ENCODE measurements at regions not wholly inside any gene's neighbourhood (a gene's known extent, or its start where the extent isn't known, plus 50 kb on each side); places are given as distances from the start of the nearest gene placed in this dataset.
"Not testable (repeated sequence)": the region's sequence is repeated elsewhere in the genome, so short reads cannot be mapped to it uniquely, and the experiment has no call there.

DNA sequence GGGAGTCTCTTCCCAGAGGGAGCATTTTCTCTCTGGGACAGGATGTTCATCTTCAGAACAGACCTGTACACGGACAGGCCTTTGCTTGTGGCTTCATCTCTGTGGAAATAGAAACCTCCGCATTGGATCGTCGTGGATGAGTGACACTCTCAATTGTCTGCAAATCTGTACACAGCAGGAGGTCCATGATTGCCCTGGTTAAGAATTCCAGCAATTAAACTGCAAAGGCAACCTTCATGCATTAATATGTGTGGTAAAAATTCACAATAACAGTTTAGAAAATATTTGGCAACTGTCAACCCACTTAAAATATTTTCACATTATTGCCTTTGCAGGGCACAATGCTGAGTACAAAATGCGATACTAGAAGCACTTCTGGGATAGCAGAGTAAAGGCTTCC is 149.8 kb upstream of the SFSWAP start:
- no peak for DNase-seq
- no peaks in the 10 kb centered on the region for H3K4me1 ChIP-seq (ENCODE audit: low read length)
- no peaks in the 10 kb centered on the region for H3K36me3 ChIP-seq (ENCODE audit: insufficient read depth, low read length)
- no peaks in the 10 kb centered on the region for H3K9me3 ChIP-seq (ENCODE audit: low read length)
- H3K4me2 ChIP-seq (ENCODE audit: low read depth, low read length, poor library complexity, severe bottlenecking), result no peak overlapping the region
- no peaks in the 10 kb centered on the region for H3K9me2 ChIP-seq (replicated peaks; ENCODE audit: insufficient read depth, low read length)
- H4K20me1 ChIP-seq (ENCODE audit: insufficient read depth, low read depth, low read length), result no peaks in the 10 kb centered on the region
- no peak overlapping the region for H3K9ac ChIP-seq (ENCODE audit: low read length)
- H3K79me2 ChIP-seq (ENCODE audit: low read length), result no peaks in the 10 kb centered on the region
- no peak overlapping the region for H3K27ac ChIP-seq (ENCODE audit: low read length)
- H3K27me3 ChIP-seq (ENCODE audit: low read length), result no peaks in the 10 kb centered on the region
- no peak overlapping the region for H3K4me3 ChIP-seq (ENCODE audit: low read length)
- no peak overlapping the region for H2AFZ ChIP-seq (ENCODE audit: low read length)

DNA sequence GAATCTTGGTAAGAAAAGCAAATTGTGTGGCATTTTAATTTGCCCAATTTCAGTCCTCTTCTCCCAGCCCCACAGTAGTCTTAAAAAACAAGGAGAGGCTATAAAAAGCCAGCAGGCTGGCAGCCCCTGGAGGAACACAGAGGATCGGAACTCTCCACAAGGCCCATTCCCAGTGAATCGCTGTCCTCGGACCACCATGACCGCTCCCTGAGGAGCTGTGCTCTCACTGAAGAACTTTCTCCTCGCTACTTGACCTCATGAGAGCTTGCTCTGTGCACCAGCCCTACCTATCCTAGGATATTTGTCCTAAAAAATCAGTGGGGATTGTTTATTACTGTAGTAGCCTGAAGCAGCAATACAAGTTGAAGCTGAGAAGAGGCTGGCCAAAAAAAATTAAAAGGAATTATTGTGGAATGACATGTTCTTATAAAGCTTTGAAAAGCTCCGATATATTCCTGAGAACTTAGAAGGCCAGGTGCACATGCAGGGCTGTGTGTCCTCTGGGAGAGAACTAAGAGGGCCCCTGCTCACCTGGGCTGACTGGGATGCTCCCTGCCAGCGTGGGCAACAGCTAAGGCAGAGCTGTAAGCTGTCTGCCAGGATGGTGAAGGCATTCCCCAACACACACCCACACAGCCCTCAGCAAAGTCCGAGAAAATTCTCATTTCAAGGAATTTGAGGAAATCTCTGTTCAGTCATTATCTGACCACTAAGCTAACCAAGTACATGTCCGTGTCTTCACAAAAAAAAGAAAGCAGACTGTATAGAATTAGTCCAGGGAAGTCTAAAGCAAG is 148.8 kb upstream of the SFSWAP start:
- Histone ChIP-seq H3K9ac (ENCODE audit: low read length) (no peak overlapping the region), H3K4me2 (ENCODE audit: low read depth, low read length, poor library complexity, severe bottlenecking) (no peak overlapping the region), H3K9me3 (ENCODE audit: low read length) (no peaks in the 10 kb centered on the region), H3K27ac (ENCODE audit: low read length) (no peak overlapping the region), H3K27me3 (ENCODE audit: low read length) (no peaks in the 10 kb centered on the region), H4K20me1 (ENCODE audit: insufficient read depth, low read depth, low read length) (no peaks in the 10 kb centered on the region), H2AFZ (ENCODE audit: low read length) (no peak overlapping the region), H3K36me3 (ENCODE audit: insufficient read depth, low read length) (no peaks in the 10 kb centered on the region), H3K4me3 (ENCODE audit: low read length) (no peak overlapping the region), H3K79me2 (ENCODE audit: low read length) (no peaks in the 10 kb centered on the region), H3K9me2 (replicated peaks; ENCODE audit: insufficient read depth, low read length) (no peaks in the 10 kb centered on the region), H3K4me1 (ENCODE audit: low read length) (no peaks in the 10 kb centered on the region)
- no peak for DNase-seq

GRCh38 chr12:131564138-131564727 is 146.7 kb upstream of the SFSWAP start:
- DNase-seq, result peak; percentile 54
- H3K9me3 ChIP-seq (ENCODE audit: low read length); H3K9me2 ChIP-seq (replicated peaks; ENCODE audit: insufficient read depth, low read length); H3K4me1 ChIP-seq (ENCODE audit: low read length); H4K20me1 ChIP-seq (ENCODE audit: insufficient read depth, low read depth, low read length); H3K79me2 ChIP-seq (ENCODE audit: low read length); H3K4me2 ChIP-seq (ENCODE audit: low read depth, low read length, poor library complexity, severe bottlenecking); H3K27ac ChIP-seq (ENCODE audit: low read length); H3K4me3 ChIP-seq (ENCODE audit: low read length); H3K9ac ChIP-seq (ENCODE audit: low read length); H2AFZ ChIP-seq (ENCODE audit: low read length); H3K36me3 ChIP-seq (ENCODE audit: insufficient read depth, low read length); H3K27me3 ChIP-seq (ENCODE audit: low read length): not testable (repeated sequence)

DNA sequence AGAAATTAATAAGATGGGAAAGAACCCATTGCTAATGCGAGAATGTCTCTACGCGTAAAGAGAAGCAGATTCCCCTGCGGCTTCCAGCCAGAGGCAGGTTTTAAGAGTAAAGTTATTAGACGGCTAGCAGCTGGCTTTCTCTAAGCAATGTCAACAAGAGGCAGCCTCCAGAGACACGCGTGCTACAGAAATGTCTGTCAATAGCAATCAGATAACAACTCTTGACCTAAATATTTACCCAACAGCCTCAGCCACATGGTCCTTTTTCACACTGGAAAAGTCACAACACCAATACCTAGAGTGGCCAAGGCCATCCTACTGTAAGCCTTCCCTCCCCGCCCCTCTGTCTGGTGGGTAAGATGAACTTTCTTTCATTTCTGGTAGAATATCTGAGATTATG is 146.0 kb upstream of the SFSWAP start:
- no peak overlapping the region for H2AFZ ChIP-seq (ENCODE audit: low read length)

GRCh38 chr12:131565267-131566015 is 145.4 kb upstream of the SFSWAP start:
- Histone ChIP-seq H3K4me3 (ENCODE audit: low read length) (no peak overlapping the region), H3K9me2 (replicated peaks; ENCODE audit: insufficient read depth, low read length) (no peaks in the 10 kb centered on the region), H3K4me1 (ENCODE audit: low read length) (no peaks in the 10 kb centered on the region), H3K4me2 (ENCODE audit: low read depth, low read length, poor library complexity, severe bottlenecking) (no peak overlapping the region), H4K20me1 (ENCODE audit: insufficient read depth, low read depth, low read length) (no peaks in the 10 kb centered on the region), H3K79me2 (ENCODE audit: low read length) (no peaks in the 10 kb centered on the region), H3K9me3 (ENCODE audit: low read length) (no peaks in the 10 kb centered on the region), H3K27ac (ENCODE audit: low read length) (no peak overlapping the region), H3K9ac (ENCODE audit: low read length) (no peak overlapping the region), H3K36me3 (ENCODE audit: insufficient read depth, low read length) (no peaks in the 10 kb centered on the region), H3K27me3 (ENCODE audit: low read length) (no peaks in the 10 kb centered on the region), H2AFZ (ENCODE audit: low read length) (no peak overlapping the region)
- DNase-seq, result no peak

More for the DNA sequence above, 146.0 kb upstream of the SFSWAP start:
- no peaks in the 10 kb centered on the region for H3K79me2 ChIP-seq (ENCODE audit: low read length)
- H3K9me2 ChIP-seq (replicated peaks; ENCODE audit: insufficient read depth, low read length), result no peaks in the 10 kb centered on the region
- H3K9ac ChIP-seq (ENCODE audit: low read length), result no peak overlapping the region
- no peak overlapping the region for H3K27ac ChIP-seq (ENCODE audit: low read length)
- no peaks in the 10 kb centered on the region for H4K20me1 ChIP-seq (ENCODE audit: insufficient read depth, low read depth, low read length)
- H3K27me3 ChIP-seq (ENCODE audit: low read length), result no peaks in the 10 kb centered on the region
- no peaks in the 10 kb centered on the region for H3K36me3 ChIP-seq (ENCODE audit: insufficient read depth, low read length)
- H3K4me2 ChIP-seq (ENCODE audit: low read depth, low read length, poor library complexity, severe bottlenecking), result no peak overlapping the region
- H3K4me1 ChIP-seq (ENCODE audit: low read length), result no peaks in the 10 kb centered on the region
- H3K4me3 ChIP-seq (ENCODE audit: low read length), result no peak overlapping the region
- no peak for DNase-seq
- no peaks in the 10 kb centered on the region for H3K9me3 ChIP-seq (ENCODE audit: low read length)

DNA sequence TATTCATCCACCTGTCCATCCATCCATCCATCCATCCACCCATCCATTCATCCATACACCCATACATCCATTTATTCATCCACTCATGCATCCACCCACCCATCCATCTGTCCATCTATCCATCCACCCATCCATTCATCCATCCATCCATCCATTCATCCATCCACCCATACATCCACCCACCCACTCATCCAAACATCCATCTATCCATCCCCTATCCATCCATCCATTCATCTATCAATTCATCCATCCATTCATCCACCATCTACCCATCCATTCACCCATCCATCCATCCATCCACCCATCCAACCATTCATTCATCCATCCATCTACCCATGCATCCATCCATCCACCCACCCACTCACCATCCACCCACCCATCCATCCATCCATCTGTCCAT is 142.6 kb upstream of the SFSWAP start:
- H3K9ac ChIP-seq (ENCODE audit: low read length), result no peak overlapping the region
- no peak overlapping the region for H2AFZ ChIP-seq (ENCODE audit: low read length)
- no peaks in the 10 kb centered on the region for H3K36me3 ChIP-seq (ENCODE audit: insufficient read depth, low read length)
- no peaks in the 10 kb centered on the region for H3K27me3 ChIP-seq (ENCODE audit: low read length)
- no peaks in the 10 kb centered on the region for H3K4me1 ChIP-seq (ENCODE audit: low read length)
- DNase-seq, result no peak
- H3K4me2 ChIP-seq (ENCODE audit: low read depth, low read length, poor library complexity, severe bottlenecking), result no peak overlapping the region
- H3K27ac ChIP-seq (ENCODE audit: low read length), result no peak overlapping the region
- H4K20me1 ChIP-seq (ENCODE audit: insufficient read depth, low read depth, low read length), result no peaks in the 10 kb centered on the region
- no peaks in the 10 kb centered on the region for H3K9me2 ChIP-seq (replicated peaks; ENCODE audit: insufficient read depth, low read length)
- H3K9me3 ChIP-seq (ENCODE audit: low read length), result no peaks in the 10 kb centered on the region
- no peaks in the 10 kb centered on the region for H3K79me2 ChIP-seq (ENCODE audit: low read length)
- no peak overlapping the region for H3K4me3 ChIP-seq (ENCODE audit: low read length)

GRCh38 chr12:131570596-131570995 is 140.3 kb upstream of the SFSWAP start:
- Histone ChIP-seq H2AFZ (ENCODE audit: low read length) (no peak overlapping the region), H4K20me1 (ENCODE audit: insufficient read depth, low read depth, low read length) (no peaks in the 10 kb centered on the region), H3K4me2 (ENCODE audit: low read depth, low read length, poor library complexity, severe bottlenecking) (no peak overlapping the region), H3K4me1 (ENCODE audit: low read length) (no peaks in the 10 kb centered on the region), H3K9ac (ENCODE audit: low read length) (no peak overlapping the region), H3K4me3 (ENCODE audit: low read length) (no peak overlapping the region), H3K27ac (ENCODE audit: low read length) (no peak overlapping the region), H3K27me3 (ENCODE audit: low read length) (no peaks in the 10 kb centered on the region), H3K9me2 (replicated peaks; ENCODE audit: insufficient read depth, low read length) (no peaks in the 10 kb centered on the region), H3K36me3 (ENCODE audit: insufficient read depth, low read length) (no peaks in the 10 kb centered on the region), H3K9me3 (ENCODE audit: low read length) (no peaks in the 10 kb centered on the region), H3K79me2 (ENCODE audit: low read length) (no peaks in the 10 kb centered on the region)
- DNase-seq, result no peak

DNA sequence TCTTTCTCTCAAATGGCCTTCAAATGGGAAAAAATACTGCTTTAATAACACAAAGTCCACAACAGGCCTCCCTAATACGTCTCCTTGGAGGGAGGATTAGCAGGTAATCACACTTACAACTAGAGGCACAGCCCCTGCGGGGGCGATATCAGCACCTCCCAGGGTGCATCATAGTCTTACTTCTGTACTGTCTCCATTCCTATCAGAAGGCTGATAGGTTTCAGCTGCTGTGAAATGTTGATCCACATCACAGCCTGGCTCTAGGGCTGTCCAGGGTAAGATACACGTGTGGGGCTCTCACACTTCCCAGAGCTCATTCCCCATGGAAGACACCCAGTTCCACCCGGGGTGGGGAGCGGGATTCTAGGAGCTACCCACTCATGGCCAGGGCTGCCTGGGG is 139.1 kb upstream of the SFSWAP start:
- H4K20me1 ChIP-seq (ENCODE audit: insufficient read depth, low read depth, low read length), result no peaks in the 10 kb centered on the region
- DNase-seq, result no peak
- no peaks in the 10 kb centered on the region for H3K9me2 ChIP-seq (replicated peaks; ENCODE audit: insufficient read depth, low read length)
- H3K4me2 ChIP-seq (ENCODE audit: low read depth, low read length, poor library complexity, severe bottlenecking), result no peak overlapping the region
- no peaks in the 10 kb centered on the region for H3K36me3 ChIP-seq (ENCODE audit: insufficient read depth, low read length)
- no peaks in the 10 kb centered on the region for H3K4me1 ChIP-seq (ENCODE audit: low read length)
- no peak overlapping the region for H3K4me3 ChIP-seq (ENCODE audit: low read length)
- H3K27me3 ChIP-seq (ENCODE audit: low read length), result no peaks in the 10 kb centered on the region
- no peak overlapping the region for H2AFZ ChIP-seq (ENCODE audit: low read length)
- no peak overlapping the region for H3K27ac ChIP-seq (ENCODE audit: low read length)
- peaks cover 2% of the 10 kb centered on the region; the same call in 1 of the 2 replicates for H3K9me3 ChIP-seq (ENCODE audit: low read length)
- H3K9ac ChIP-seq (ENCODE audit: low read length), result no peak overlapping the region
- H3K79me2 ChIP-seq (ENCODE audit: low read length), result no peaks in the 10 kb centered on the region

Data from Karpas-422 (cell line).